Panc1 (cell line): ENCODE measurements at regions not wholly inside any gene's neighbourhood (a gene's known extent, or its start where the extent isn't known, plus 50 kb on each side); places are given as distances from the start of the nearest gene placed in this dataset.

Source experiments
- ATAC-seq: fragments of 200-7000 bp; cut with Tn5 transposase; 2 replicates; pipeline ENCODE4 v1.9.1; 2020; ENCODE audit warnings: mild to moderate bottlenecking, moderate library complexity
- BruUV-seq: library from RNA; stranded (reverse); fragments of 400-500 nt; replicated peaks from 2 replicates; lab custom pipeline; 2021; lab: Mats Ljungman, UMichigan
- CTCF ChIA-PET: fragments of 300-600 bp; sonication (Branson Sonifier 250); formaldehyde crosslinking; loops from one replicate; lab custom pipeline; 2022; ENCODE audit warnings: antibody characterized with exemption; lab: Charles Lee
- POLR2A ChIA-PET: fragments of 300-600 bp; sonication (Branson Sonifier 250); formaldehyde crosslinking; loops from one replicate; lab custom pipeline; 2022; ENCODE audit warnings: antibody characterized with exemption; lab: Charles Lee
- DNase-seq: peaks from one replicate; pipeline ENCODE4 v3.0.0-alpha.2; 2010; ENCODE audit warnings: low read depth, low spot score
- H3K27ac ChIP-seq: 2 replicates; pipeline ENCODE4 v1.5.1; 2011; ENCODE audit warnings: mild to moderate bottlenecking, low read length, inconsistent platforms
- H3K27me3 ChIP-seq: fragments of 200-500 bp; sonication (Bioruptor generic); 2 replicates; pipeline ENCODE4 v1.6.0; 2014; ENCODE audit warnings: low read length, inconsistent platforms; ENCODE audit not compliant: control insufficient read depth, insufficient read depth
- H3K36me3 ChIP-seq: fragments of 200-500 bp; sonication (Bioruptor generic); 2 replicates; pipeline ENCODE4 v1.5.1; 2014; ENCODE audit warnings: inconsistent platforms, mild to moderate bottlenecking, low read length, moderate library complexity; ENCODE audit not compliant: control insufficient read depth, insufficient read depth
- H3K4me1 ChIP-seq: 2 replicates; pipeline ENCODE4 v1.5.1; 2011; ENCODE audit warnings: inconsistent platforms, mild to moderate bottlenecking, low read length, moderate library complexity; ENCODE audit not compliant: control insufficient read depth, insufficient read depth
- H3K4me3 ChIP-seq, 2 experiments: 2 replicates each; pipeline ENCODE4 v1.5.1; 2011 to 2012; ENCODE audit warnings: low read depth in 2 of 2, low read length in 2 of 2, mild to moderate bottlenecking in 2 of 2, inconsistent platforms in 1 of 2, moderate library complexity in 1 of 2
- H3K9me3 ChIP-seq: fragments of 200-500 bp; sonication (Bioruptor generic); 2 replicates; pipeline ENCODE4 v1.5.1; 2014; ENCODE audit warnings: low read depth, mild to moderate bottlenecking, inconsistent platforms, low read length, moderate library complexity; ENCODE audit not compliant: control insufficient read depth, insufficient read depth
- CTCF ChIP-seq: fragments of 450-650 bp; IDR thresholded peaks from 2 replicates; pipeline ENCODE4 v1.5.1; 2017; ENCODE audit warnings: mild to moderate bottlenecking
- POLR2AphosphoS5 ChIP-seq: IDR thresholded peaks from 2 replicates; pipeline ENCODE4 v1.6.1; 2012; ENCODE audit warnings: mild to moderate bottlenecking, low read depth, low read length, moderate library complexity
- SIN3A ChIP-seq: IDR thresholded peaks from 2 replicates; pipeline ENCODE4 v1.6.1; 2012; ENCODE audit warnings: low read depth, mild to moderate bottlenecking, low read length, moderate library complexity, borderline replicate concordance; ENCODE audit not compliant: insufficient read depth
- TCF7L2 ChIP-seq: IDR thresholded peaks from 2 replicates; pipeline ENCODE4 v1.6.1; 2011; ENCODE audit warnings: mild to moderate bottlenecking, low read depth, low read length, inconsistent platforms
- in situ Hi-C: cut with HindIII; loops from 2 replicates; pipeline ENCODE4 v1.10.0; 2016; ENCODE audit warnings: low sequenced_read_pairs, low pct_unique_long_range_greater_than_20kb
- intact Hi-C: fragments of 100-400 bp; cut with micrococcal nuclease; formaldehyde crosslinking; loops from one replicate; pipeline ENCODE4 v1.10.0; 2022; ENCODE audit not compliant: unreplicated experiment
- TF ChIP-seq, protein P1 (sequence below), 2 experiments: IDR thresholded peaks; 2 replicates each; pipeline ENCODE4 v1.6.1; 2011 to 2012; ENCODE audit warnings: low read depth in 2 of 2, control low read depth in 1 of 2, low read length in 1 of 2, mild to moderate bottlenecking in 1 of 2, moderate library complexity in 1 of 2; ENCODE audit not compliant: insufficient read depth in 1 of 2

GRCh38 chr5:52177193-52177592, 610.5 kb upstream of the ITGA1 start:
- ChIA-PET CTCF (no interaction called here), POLR2A (no interaction called here)
- H3K4me3 ChIP-seq = no peak overlapping the region
- no peak for TF ChIP-seq POLR2AphosphoS5
- TF ChIP-seq TCF7L2 = no peak
- TF ChIP-seq, protein P1, sequence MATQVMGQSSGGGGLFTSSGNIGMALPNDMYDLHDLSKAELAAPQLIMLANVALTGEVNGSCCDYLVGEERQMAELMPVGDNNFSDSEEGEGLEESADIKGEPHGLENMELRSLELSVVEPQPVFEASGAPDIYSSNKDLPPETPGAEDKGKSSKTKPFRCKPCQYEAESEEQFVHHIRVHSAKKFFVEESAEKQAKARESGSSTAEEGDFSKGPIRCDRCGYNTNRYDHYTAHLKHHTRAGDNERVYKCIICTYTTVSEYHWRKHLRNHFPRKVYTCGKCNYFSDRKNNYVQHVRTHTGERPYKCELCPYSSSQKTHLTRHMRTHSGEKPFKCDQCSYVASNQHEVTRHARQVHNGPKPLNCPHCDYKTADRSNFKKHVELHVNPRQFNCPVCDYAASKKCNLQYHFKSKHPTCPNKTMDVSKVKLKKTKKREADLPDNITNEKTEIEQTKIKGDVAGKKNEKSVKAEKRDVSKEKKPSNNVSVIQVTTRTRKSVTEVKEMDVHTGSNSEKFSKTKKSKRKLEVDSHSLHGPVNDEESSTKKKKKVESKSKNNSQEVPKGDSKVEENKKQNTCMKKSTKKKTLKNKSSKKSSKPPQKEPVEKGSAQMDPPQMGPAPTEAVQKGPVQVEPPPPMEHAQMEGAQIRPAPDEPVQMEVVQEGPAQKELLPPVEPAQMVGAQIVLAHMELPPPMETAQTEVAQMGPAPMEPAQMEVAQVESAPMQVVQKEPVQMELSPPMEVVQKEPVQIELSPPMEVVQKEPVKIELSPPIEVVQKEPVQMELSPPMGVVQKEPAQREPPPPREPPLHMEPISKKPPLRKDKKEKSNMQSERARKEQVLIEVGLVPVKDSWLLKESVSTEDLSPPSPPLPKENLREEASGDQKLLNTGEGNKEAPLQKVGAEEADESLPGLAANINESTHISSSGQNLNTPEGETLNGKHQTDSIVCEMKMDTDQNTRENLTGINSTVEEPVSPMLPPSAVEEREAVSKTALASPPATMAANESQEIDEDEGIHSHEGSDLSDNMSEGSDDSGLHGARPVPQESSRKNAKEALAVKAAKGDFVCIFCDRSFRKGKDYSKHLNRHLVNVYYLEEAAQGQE (IDR thresholded peaks at IDR 0.05; ENCODE audit: insufficient read depth in 1 of 2, low read depth in 2 of 2, low read length in 1 of 2) = no peak
- TF ChIP-seq SIN3A = no peak
- TF ChIP-seq CTCF = no peak
- DNase-seq (no peak), ATAC-seq (no peak)
- no peaks in the 10 kb centered on the region for H3K27me3 ChIP-seq
- intact Hi-C loops = no loop called here
- BruUV-seq = no TSS peak
- H3K27ac ChIP-seq = no peak overlapping the region
- no peaks in the 10 kb centered on the region for H3K9me3 ChIP-seq
- in situ Hi-C loops = no loop called here
- H3K4me1 ChIP-seq = no peaks in the 10 kb centered on the region
- no peaks in the 10 kb centered on the region for H3K36me3 ChIP-seq

DNA sequence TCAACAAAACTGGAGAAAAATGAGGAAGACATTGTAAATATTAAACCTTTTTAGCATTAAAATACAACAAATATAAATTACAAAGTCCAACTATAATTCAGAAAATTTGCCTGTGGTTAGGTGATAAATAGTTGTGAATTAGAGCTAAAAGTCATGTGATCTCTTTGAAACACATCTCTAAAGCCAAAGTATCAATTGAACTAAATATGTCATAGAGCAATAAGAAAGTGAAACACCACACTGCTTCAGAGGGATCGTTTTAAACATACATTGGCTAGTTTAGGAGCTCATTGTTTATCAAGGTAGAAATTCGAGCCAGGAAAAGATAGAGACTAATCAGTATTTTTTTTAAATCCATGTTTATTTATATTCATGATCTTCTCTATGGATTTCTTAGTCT, 606.3 kb upstream of the ITGA1 start:
- H3K9me3 ChIP-seq = no peaks in the 10 kb centered on the region
- no peaks in the 10 kb centered on the region for H3K4me1 ChIP-seq
- no peak overlapping the region for H3K4me3 ChIP-seq
- POLR2A ChIA-PET = no interaction called here
- ATAC-seq = no peak
- no peak for DNase-seq
- no peaks in the 10 kb centered on the region for H3K36me3 ChIP-seq
- in situ Hi-C loops (no loop called here), intact Hi-C loops (no loop called here)
- H3K27me3 ChIP-seq = no peaks in the 10 kb centered on the region
- H3K27ac ChIP-seq = no peak overlapping the region
- CTCF ChIA-PET = no interaction called here
- TF ChIP-seq, protein P1 (IDR thresholded peaks at IDR 0.05; ENCODE audit: insufficient read depth in 1 of 2, low read depth in 2 of 2, low read length in 1 of 2) = no peak
- no peak for TF ChIP-seq SIN3A
- BruUV-seq = no TSS peak
